ENCODE measurements at regions not wholly inside any gene's neighbourhood (a gene's known extent, or its start where the extent isn't known, plus 50 kb on each side); places are given as distances from the start of the nearest gene placed in this dataset.

DNA sequence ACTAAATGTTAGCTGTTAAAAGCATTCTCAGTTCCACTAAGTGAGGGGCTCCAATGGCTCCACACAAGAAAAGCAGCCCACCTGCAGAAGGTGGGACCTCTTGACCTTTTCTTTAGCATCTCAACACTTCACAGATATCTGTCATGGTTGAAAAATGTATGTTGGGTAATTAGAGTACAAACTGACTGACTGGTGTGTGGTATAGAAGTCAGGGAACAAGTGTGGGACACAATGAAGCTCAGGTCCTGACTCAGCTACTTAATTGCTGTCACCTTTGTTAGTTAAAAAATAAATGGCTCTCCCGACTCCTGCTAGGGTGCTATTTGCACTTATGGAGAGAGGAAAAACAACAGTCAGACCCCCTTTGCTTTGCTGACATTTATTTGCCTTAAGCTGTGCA lies 299.0 kb downstream of the TTC6 start:
- DNase-seq (ENCODE audit: low spot score), result no peak

DNA sequence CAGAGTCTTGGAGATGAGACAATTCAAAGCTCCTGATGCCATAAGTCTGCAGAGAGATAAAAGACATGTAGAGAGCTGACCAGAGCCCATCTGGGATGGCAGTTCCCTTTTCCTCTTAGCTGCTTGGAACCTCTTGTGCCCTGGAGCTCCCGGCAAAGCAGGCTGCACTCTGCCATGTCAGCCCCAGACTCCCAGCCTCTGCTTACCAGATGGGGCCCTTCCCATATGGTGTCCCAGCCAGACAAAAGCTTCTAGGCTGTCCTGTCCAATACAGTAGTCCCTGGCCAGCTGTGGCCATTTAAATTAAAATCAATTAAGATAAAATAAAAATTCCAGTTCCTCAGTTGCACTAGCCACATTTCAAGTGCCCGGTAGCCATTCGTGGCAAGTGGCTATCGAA lies 303.9 kb downstream of the TTC6 start:
- DNase-seq (ENCODE audit: low spot score), result no peak

DNA sequence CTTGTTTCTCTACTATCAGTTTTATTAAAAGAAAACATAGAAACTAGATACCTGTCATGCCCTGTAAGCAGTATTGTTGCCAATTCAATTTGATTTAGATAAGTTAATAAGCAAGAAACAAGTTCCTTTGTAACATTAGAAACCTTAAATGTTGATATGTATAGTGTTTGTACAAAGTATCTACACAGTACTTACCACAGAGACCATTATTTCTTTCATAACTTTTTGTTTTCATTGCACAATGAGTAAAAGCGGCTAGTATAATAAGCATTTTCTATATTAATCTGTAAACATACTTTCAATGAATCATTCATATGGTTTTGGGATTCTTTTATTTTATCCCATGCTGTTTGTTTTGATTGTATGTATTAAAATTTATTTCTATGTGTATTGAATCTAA lies 305.1 kb downstream of the TTC6 start:
- DNase-seq (ENCODE audit: low spot score), result no peak

DNA sequence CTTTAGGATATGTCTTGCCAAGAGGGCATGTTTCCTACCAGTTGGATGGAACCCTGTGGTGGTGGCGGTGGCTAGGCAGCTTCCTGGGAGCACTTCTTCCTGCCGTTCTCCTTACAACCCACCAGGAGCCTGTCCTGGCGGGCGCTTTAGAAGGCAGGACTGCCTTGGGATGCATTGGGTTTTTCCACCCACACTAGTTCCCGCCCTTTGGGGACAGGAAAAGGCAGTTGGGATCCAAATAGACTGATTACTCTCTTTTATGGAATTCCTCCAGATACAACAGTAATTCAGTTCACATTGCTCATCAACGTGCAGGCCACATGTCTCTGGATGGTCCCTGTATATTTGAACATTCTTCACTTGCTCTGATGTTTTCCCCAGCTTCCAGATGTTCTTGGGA lies 305.7 kb upstream of the SSTR1 start:
- DNase-seq (ENCODE audit: low spot score), result no peak

DNA sequence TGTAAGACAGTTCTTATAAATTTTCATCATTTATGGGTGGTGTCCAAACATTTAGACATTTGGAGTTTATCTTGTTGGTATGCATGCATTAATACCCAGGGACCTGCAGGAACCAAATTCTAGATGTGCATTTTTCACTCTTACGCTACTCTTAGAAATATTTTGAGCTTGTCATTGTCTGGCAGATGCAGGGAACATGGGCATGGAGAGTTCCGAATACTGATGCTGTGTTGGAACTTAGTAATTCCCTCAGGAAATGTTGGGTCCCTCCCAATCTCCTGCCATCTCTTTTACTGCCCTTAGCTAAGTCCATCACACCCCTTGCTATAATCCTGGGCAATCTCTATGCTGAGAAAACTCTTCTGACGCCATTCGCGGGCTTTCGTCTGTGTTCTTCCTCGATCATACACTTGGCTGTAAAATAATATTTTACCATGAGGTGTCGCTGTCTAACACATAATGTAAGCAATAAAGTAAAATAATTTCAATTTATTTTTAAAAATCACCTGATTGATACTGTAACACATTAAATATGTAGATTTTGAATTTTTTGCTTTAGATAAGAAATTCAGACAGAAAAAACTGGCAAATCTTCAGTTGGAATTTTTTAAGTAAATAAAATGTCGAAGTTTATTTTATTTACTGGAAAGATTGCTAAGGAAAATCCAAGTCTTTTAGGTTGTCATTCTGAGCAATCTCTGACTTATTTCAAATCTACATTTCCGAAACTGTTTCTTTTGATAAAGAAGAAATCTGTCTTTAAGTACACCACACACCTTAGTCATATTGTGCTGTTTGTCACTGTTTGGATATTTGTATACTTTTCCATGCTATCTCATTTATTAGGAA lies 304.1 kb upstream of the SSTR1 start:
- DNase-seq (ENCODE audit: low spot score), result peak; percentile 47

DNA sequence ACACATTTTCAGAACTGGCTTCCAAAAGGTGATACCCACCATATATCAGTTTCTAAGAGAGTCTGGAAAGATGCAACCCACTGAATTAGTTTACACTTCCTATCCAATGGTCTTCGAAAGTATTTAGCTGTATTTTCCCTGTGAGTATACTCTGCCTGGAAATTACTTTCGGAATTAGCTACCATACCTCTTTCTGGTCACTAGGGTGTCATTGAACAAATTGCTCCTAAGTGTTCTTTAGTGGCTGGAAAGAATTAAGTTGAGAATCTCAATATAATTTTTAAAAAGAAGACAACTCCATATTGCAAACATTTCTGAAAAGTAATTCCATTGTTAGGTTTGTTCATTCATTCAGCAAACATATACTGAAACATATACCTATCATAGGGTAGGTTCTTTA lies 283.1 kb upstream of the SSTR1 start:
- no peak for DNase-seq (ENCODE audit: low spot score)

DNA sequence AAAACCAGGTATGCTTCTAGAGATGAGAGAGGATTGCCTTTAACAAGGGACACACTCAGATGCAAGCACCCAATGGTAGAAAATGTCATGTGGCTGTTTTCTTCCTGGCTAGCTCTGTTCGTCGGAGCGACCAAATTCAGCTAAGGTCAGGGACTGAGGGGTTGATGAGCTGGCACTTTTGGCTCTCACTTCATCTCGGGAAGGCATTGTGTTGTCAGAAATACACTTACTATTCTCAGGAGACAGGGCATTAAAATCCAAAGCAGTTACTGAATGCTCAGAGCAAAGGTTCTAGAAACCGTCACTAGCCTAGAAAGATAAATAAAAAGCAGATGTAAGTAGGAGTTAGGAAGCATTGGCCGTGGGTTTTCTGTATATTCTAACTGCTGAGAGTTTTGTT lies 275.7 kb upstream of the SSTR1 start:
- no peak for DNase-seq (ENCODE audit: low spot score)

DNA sequence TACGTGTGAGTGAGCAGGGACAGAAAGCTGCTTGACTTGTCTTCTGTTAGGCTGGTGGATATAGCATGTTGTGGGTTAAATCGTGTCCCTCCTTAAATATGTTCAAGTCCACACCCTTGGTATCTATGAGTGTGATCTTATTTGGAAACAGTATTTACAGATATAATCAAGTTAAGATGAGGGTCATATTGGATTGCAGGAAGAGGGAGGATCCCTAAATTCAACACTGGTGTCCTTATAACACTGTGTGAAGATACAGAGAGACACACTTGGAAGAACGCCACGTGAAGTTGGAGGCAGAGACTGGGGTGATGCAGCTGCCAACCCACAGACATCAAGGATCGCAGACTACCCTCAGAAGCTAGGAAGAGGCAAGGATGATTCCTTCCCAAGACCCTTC lies 275.2 kb upstream of the SSTR1 start:
- no peak for DNase-seq (ENCODE audit: low spot score)

DNA sequence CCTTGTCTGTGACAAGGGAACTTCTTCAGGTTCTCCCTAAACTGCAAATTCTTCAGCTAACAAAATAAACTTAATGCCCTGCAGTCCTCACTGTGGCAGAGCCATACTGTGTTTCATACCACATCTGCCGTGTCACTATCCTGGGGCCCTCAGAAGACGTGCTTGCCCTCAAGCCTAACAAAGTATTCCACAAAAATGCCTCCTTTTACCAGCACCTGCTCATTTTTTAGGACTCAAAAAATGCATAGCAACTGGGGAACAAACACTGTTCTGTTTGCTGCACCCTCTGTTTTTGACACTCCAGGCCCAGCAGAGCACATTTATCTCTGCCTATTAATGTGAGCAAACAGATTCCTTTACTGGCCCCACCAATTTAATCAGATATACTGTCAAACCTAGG lies 270.7 kb upstream of the SSTR1 start:
- no peak for DNase-seq (ENCODE audit: low spot score)

DNA sequence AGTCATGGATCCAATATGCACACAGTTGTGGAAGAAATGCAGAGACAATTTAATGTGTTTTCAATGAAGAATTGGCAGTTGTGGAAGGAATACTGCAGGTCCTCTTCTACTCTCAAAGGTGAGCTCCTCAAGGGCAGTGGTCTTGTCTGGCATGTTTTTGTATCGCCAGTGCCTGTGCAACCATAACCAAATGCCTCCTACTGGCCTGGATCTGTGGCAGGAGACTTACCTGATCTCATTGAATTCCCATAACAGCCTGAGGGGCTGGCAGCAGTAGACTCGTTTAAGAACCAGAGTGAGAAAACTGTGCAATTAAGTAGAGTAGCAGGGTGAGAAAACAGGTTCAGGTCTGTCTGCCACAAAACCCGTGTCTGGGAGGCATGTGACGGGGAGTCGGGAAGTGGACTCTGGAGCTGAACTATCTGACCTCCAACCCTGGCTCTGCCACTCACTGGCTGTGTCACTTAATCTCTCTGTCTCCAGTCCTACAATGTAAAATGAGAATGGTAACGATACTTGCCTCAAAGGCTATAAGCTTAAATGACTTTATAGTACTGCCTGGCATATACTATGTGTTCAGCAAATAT lies 268.2 kb upstream of the SSTR1 start:
- no peak for DNase-seq (ENCODE audit: low spot score)

DNA sequence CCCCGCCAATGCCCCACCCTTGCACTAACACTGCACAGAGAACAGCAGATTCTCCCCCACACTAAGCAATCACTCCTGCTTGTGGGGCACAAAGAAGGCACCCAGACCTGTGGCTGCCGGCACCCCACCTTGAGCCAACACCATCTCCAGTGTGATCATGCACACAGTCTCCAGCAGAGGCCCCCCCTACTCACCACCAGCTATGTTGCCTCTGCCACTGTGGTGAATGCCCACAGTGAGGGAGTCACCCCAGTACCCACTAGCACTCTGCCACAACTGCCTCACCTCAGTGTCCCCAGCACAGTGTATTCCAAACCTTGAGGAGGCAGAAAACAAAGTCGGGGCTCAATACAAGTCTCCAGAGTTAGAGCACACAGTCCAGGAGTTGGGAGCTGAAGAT lies 261.7 kb upstream of the SSTR1 start:
- no peak for DNase-seq (ENCODE audit: low spot score)

DNA sequence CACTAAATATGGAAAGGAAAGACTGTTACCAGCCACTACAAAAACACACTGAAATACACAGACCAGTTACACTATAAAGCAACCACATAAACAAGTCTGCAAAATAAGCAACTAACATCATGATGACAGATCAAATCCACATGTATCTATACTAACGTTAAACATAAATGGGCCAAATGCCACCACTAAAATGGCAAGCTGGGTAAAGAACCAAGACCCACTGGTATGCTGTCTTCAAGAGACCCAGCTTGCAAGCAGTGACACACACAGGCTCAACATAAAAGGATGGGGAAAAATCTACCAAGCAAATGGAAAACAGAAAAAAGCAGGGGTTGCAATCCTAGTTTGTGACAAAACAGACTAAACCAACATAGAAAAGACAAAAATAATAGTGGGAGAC lies 260.9 kb upstream of the SSTR1 start:
- no peak for DNase-seq (ENCODE audit: low spot score)

DNA sequence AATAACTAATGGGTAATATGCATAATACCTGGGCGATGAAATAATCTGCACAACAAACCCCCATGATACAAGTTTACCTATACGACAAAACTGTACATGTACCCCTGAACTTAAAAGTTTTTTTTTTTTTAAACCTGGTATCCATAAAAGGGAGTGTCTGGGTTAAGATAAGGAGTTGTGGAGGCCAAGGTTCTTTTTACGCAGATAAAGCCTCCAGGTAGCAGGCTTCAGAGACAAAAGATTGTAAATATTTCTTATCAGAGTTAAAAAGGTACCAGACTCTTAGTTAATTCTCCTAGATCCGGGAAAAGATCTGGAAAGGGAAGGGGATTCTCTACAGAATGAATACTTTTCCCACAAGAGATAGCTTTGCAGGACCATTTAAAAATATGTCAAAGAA lies 259.4 kb upstream of the SSTR1 start:
- no peak for DNase-seq (ENCODE audit: low spot score)

DNA sequence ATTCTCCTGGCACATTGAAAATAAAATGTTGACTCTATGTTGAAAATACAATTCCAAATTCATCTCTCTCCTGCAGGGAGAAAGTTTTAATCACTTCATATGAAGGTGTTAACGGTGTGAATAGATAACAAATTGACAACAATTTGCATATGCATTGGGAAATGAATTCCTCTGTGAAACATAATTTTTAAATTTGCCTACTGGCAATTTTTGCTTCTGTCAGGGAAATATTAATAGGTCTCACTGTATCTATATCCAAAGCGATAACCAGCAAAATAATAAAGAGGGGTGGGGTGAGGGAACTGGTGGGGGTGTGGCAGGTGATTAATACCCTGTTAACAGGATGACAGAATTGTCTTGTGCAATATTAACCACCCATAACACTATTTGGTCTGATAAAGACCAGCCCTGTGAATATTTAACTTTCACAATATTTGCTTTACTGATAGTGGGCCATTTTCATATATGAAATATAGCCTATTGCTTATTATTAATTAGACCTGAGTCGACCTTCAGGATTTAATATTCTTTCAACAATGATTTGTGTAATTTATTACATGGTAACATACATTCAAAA lies 239.0 kb upstream of the SSTR1 start:
- peak; percentile 60 for DNase-seq (ENCODE audit: low spot score)

DNA sequence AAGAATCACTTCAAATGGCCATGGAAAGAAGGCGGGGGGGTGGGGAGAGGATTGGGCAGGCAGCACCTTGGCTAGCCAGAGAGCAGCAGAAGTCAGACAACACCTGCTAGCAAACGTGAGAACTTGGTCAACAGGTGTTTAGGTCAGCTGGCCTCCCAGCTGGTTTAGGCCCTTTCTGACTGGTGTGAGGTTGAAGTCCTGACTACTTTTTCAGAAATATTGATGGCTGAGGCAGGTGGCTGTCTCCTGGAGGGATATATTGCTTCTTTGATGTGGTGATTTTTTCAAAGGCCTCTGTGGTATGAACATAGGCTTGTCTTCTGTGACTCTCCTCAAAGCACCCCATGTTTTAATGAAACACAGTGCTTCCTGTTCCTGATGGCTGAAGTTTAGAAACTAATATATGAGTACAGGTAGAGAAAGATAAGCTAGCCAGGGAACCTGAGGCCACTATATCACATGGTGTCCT lies 238.2 kb upstream of the SSTR1 start:
- peak; percentile 98 for DNase-seq (ENCODE audit: low spot score)

DNA sequence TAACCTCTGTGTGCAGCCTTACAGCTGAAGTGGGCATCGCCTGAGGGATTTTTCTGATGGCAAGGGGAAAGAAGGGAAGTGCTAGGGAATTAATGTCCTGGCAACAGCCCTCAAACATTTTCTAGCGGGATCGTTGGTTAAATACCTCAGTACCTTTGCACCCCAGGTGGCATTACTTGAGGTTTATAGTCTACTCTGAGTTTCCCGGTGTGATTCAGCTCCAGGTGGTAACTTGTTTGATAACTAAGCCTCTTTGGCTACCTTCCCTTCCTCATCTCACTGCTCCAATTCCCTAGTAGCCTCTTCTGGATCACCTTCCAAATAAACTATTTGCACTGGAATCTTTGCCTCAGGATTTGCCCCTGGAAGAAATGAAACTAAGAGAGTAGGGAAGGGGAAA lies 237.0 kb upstream of the SSTR1 start:
- peak; percentile 29 for DNase-seq (ENCODE audit: low spot score)

DNA sequence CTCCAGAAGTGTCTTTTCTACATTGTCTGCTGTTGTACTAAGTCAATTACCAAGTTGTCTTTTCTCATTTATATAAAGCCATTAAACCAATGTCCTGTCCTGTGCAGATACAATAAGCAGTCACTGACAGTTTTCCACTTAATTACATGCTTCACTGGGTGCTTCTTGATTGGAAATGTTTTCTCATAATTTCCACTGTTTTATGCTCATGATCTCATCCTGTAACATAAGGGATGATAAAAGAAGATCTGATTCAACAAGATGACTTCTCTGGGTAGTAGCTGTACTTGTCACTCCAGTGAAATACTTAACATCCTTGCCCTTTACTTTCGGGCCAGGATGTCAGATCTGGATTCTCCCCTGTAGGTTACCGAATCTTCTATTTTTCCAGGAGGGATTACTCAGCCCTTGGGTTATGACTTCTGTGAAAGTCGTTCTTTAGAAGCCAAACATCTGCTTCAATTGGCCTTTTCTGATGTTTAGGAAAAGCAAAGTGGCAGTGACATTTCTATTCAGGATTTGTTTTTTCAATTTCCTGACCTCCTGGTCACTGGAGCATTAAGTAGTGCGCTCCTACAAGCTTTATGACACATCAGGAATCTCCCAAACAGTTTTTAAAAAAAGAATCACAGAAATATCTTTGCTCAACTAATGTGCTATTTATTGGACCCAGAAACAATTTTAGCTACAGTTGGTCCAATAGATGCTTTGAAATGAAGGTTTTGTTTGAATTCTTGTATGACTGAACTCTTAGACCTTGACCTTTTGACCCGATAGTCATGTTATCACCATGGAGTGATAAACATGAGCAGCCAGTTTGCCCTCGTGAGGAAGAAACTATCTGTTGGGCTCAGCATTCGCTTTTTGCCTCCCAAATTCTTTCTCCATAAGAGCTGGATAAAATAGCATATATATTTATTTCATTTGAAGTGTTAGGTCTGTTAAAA lies 234.5 kb upstream of the SSTR1 start:
- DNase-seq (ENCODE audit: low spot score), result no peak

DNA sequence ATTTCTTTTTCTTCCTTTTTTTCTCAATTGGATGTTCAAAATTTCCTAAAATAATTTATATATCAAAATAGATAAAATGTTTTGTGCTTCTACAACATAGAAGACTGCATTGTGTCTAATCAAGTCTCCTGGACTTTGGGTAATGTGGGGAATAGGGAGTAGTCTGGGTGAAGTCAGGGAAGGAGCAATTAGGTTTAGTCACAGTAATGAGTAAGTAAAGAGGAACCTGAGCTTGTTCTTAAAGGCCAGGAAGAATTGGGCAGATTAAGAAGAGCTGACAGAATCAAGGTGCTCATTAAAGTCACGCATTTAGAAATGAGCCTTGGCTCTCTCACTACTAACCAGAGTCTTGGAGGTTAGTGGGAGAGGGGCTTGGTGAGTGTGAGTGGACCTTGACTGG lies 233.3 kb upstream of the SSTR1 start:
- no peak for DNase-seq (ENCODE audit: low spot score)

DNA sequence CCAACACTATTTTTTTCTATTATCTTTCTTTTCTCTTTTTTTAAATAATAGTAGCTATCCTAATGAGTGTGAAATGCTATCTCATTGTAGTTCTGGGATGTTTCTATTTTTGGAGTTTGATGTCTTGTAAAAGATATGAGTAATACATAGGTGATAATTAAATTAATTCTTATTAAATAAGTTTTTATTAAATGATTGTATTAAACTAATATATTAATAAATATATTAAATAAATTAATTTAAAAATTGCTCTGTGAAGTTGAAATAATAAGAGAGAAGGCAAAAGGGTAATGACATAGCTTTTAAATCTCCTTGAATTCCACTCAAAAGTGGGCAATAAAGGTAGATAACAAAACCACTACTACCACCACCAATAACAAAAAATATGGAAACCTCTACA lies 230.2 kb upstream of the SSTR1 start:
- DNase-seq (ENCODE audit: low spot score), result no peak

DNA sequence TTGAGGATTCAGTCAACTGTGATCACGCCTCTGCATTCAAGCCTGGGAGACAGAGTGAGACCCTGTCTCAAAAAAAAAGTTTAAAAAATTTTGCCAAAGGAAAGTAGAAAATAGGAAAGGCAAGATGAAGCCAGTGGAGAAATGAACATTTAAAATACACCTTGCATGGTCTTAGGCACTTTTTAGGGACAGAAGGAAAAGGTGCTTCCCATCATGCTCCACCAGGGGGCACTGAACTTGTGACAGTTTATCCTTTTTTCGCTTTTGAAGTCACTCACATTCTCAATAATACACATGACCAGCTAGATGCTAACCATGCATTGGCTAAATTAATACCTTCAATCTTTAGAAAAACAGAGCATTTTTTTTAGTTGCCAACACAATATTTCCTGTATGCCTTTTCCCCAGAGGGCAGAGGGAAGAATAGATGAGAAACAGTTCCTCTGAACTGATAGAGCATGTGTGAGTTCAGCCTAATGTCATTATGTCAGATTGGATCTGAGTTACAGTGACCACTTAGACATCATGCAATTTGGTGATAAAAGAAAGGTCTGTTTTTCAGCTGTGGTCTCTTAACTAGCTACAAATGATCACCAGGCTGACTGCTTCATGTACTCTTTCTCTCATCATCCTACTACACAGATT lies 221.8 kb upstream of the SSTR1 start:
- DNase-seq (ENCODE audit: low spot score), result peak; percentile 31

DNA sequence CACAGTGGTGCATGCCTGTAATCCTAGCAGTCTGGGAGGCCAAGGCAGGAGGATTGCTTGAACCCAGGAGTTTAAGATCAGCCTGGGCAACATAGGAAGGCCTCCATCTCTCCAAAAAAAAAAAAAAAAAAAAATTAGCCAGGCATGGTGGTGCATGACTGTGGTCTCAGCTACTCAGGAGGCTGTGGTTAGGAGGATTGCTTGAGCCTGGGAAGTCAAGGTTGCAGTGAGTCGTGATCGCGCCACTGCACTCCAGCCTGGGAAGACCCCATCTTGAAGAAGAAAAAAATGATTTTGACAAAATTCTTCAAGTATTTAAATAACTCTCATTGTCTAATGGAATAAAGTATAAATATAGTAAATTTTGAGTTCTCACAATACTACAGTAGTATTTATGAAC lies 219.2 kb upstream of the SSTR1 start:
- DNase-seq (ENCODE audit: low spot score), result no peak

DNA sequence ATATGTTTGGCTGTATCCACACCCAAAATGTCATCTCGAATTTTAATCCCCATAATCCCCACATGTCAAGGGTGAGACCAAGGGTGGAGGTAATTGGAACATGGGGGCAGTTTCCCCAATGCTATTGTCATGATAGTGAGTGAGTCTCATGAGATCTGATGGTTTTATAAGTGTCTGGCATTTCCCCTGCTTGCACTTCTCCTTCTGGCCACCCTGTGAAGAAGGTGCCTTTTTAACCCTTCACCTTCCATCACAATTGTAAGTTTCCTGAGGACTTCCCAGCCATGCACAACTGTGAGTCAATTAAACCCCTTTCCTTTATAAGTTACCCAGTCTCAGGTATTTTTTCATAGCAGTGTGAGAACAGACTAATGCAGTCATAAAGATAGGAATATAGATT lies 216.7 kb upstream of the SSTR1 start:
- no peak for DNase-seq (ENCODE audit: low spot score)

Data from SW480 (cell line).